ENCODE measurements at regions not wholly inside any gene's neighbourhood (a gene's known extent, or its start where the extent isn't known, plus 50 kb on each side); places are given as distances from the start of the nearest gene placed in this dataset.
A peak's percentile ranks its signal among the peaks of the same experiment; 100 is the strongest.
"Not testable (repeated sequence)": the region's sequence is repeated elsewhere in the genome, so short reads cannot be mapped to it uniquely, and the experiment has no call there.

- Mint-ChIP-seq H3K9me3 (peaks cover 7% of the 10 kb centered on the region), H3K4me1 (ENCODE audit: low read depth) (no peaks in the 10 kb centered on the region), H3K4me3 (no peak overlapping the region), H3K36me3 (ENCODE audit: insufficient read depth) (no peaks in the 10 kb centered on the region), H3K27me3 (ENCODE audit: low read depth) (no peaks in the 10 kb centered on the region)
- DNase-seq (no peak), ATAC-seq (no peak)
Measured at GRCh38 chr9:42378418-42378815, 195.0 kb downstream of the SPATA31A6 start.

- not testable (repeated sequence) for H3K9me3 Mint-ChIP-seq; DNase-seq; H3K36me3 Mint-ChIP-seq (ENCODE audit: insufficient read depth); H3K27me3 Mint-ChIP-seq (ENCODE audit: low read depth); ATAC-seq; H3K4me1 Mint-ChIP-seq (ENCODE audit: low read depth); H3K4me3 Mint-ChIP-seq
Measured at GRCh38 chr9:42379602-42380001, 196.1 kb downstream of the SPATA31A6 start.

- H3K36me3 Mint-ChIP-seq (ENCODE audit: insufficient read depth); H3K9me3 Mint-ChIP-seq; H3K4me1 Mint-ChIP-seq (ENCODE audit: low read depth); ATAC-seq; DNase-seq; H3K27me3 Mint-ChIP-seq (ENCODE audit: low read depth); H3K4me3 Mint-ChIP-seq: not testable (repeated sequence)
Measured at GRCh38 chr9:42384585-42384984, 201.1 kb downstream of the SPATA31A6 start.

GRCh38 chr9:42385574-42386120, 202.2 kb downstream of the SPATA31A6 start:
- ATAC-seq; DNase-seq; H3K36me3 Mint-ChIP-seq (ENCODE audit: insufficient read depth); H3K27me3 Mint-ChIP-seq (ENCODE audit: low read depth); H3K4me3 Mint-ChIP-seq; H3K4me1 Mint-ChIP-seq (ENCODE audit: low read depth); H3K9me3 Mint-ChIP-seq: not testable (repeated sequence)

- DNase-seq (no peak), ATAC-seq (no peak)
- Mint-ChIP-seq H3K36me3 (ENCODE audit: insufficient read depth) (no peaks in the 10 kb centered on the region), H3K4me3 (no peak overlapping the region), H3K4me1 (ENCODE audit: low read depth) (no peaks in the 10 kb centered on the region), H3K27me3 (ENCODE audit: low read depth) (no peaks in the 10 kb centered on the region), H3K9me3 (no peaks in the 10 kb centered on the region)
Measured at GRCh38 chr9:42386477-42386876, 203.0 kb downstream of the SPATA31A6 start.

GRCh38 chr9:42388146-42388690, 204.8 kb downstream of the SPATA31A6 start:
- no peak for ATAC-seq

GRCh38 chr9:42388846-42389245, 205.4 kb downstream of the SPATA31A6 start:
- Mint-ChIP-seq H3K36me3 (ENCODE audit: insufficient read depth) (no peaks in the 10 kb centered on the region), H3K9me3 (no peaks in the 10 kb centered on the region), H3K4me1 (ENCODE audit: low read depth) (no peaks in the 10 kb centered on the region), H3K4me3 (no peak overlapping the region), H3K27me3 (ENCODE audit: low read depth) (no peaks in the 10 kb centered on the region)
- DNase-seq = no peak
- no peak for ATAC-seq

More at GRCh38 chr9:42388146-42388690, 204.8 kb downstream of the SPATA31A6 start:
- no peak for DNase-seq
- Mint-ChIP-seq H3K36me3 (ENCODE audit: insufficient read depth) (no peaks in the 10 kb centered on the region), H3K27me3 (ENCODE audit: low read depth) (no peaks in the 10 kb centered on the region), H3K4me3 (no peak overlapping the region), H3K9me3 (no peaks in the 10 kb centered on the region), H3K4me1 (ENCODE audit: low read depth) (no peaks in the 10 kb centered on the region)

- not testable (repeated sequence) for H3K4me3 Mint-ChIP-seq; H3K4me1 Mint-ChIP-seq (ENCODE audit: low read depth); H3K27me3 Mint-ChIP-seq (ENCODE audit: low read depth); DNase-seq; H3K9me3 Mint-ChIP-seq; H3K36me3 Mint-ChIP-seq (ENCODE audit: insufficient read depth)
- peak; percentile 68 to 69 for ATAC-seq
Measured at GRCh38 chr9:42392773-42393455, 209.5 kb downstream of the SPATA31A6 start.

- Mint-ChIP-seq H3K4me3 (no peak overlapping the region), H3K4me1 (ENCODE audit: low read depth) (no peaks in the 10 kb centered on the region), H3K9me3 (no peaks in the 10 kb centered on the region), H3K36me3 (ENCODE audit: insufficient read depth) (no peaks in the 10 kb centered on the region), H3K27me3 (ENCODE audit: low read depth) (no peaks in the 10 kb centered on the region)
- ATAC-seq (no peak), DNase-seq (no peak)
Measured at GRCh38 chr9:42396318-42396717, 212.9 kb downstream of the SPATA31A6 start.

GRCh38 chr9:42397336-42397735, 213.9 kb downstream of the SPATA31A6 start:
- DNase-seq; ATAC-seq; H3K27me3 Mint-ChIP-seq (ENCODE audit: low read depth); H3K36me3 Mint-ChIP-seq (ENCODE audit: insufficient read depth); H3K9me3 Mint-ChIP-seq; H3K4me3 Mint-ChIP-seq; H3K4me1 Mint-ChIP-seq (ENCODE audit: low read depth): not testable (repeated sequence)

GRCh38 chr9:42402919-42403318, 219.5 kb downstream of the SPATA31A6 start:
- not testable (repeated sequence) for H3K9me3 Mint-ChIP-seq; H3K27me3 Mint-ChIP-seq (ENCODE audit: low read depth); H3K4me3 Mint-ChIP-seq; ATAC-seq; H3K4me1 Mint-ChIP-seq (ENCODE audit: low read depth); H3K36me3 Mint-ChIP-seq (ENCODE audit: insufficient read depth); DNase-seq

- H3K36me3 Mint-ChIP-seq (ENCODE audit: insufficient read depth); H3K4me1 Mint-ChIP-seq (ENCODE audit: low read depth); DNase-seq; H3K27me3 Mint-ChIP-seq (ENCODE audit: low read depth); H3K9me3 Mint-ChIP-seq; H3K4me3 Mint-ChIP-seq; ATAC-seq: not testable (repeated sequence)
Measured at GRCh38 chr9:42409581-42409980, 226.1 kb downstream of the SPATA31A6 start.

GRCh38 chr9:42412354-42412753, 228.9 kb downstream of the SPATA31A6 start:
- ATAC-seq; H3K36me3 Mint-ChIP-seq (ENCODE audit: insufficient read depth); H3K4me3 Mint-ChIP-seq: not testable (repeated sequence)

GRCh38 chr9:42414865-42415264, 231.4 kb downstream of the SPATA31A6 start:
- not testable (repeated sequence) for H3K27me3 Mint-ChIP-seq (ENCODE audit: low read depth); H3K4me3 Mint-ChIP-seq; H3K36me3 Mint-ChIP-seq (ENCODE audit: insufficient read depth); DNase-seq; H3K4me1 Mint-ChIP-seq (ENCODE audit: low read depth); H3K9me3 Mint-ChIP-seq; ATAC-seq

More at GRCh38 chr9:42412354-42412753, 228.9 kb downstream of the SPATA31A6 start:
- not testable (repeated sequence) for H3K27me3 Mint-ChIP-seq (ENCODE audit: low read depth); DNase-seq; H3K9me3 Mint-ChIP-seq; H3K4me1 Mint-ChIP-seq (ENCODE audit: low read depth)

- not testable (repeated sequence) for H3K27me3 Mint-ChIP-seq (ENCODE audit: low read depth); ATAC-seq; H3K36me3 Mint-ChIP-seq (ENCODE audit: insufficient read depth)
Measured at GRCh38 chr9:42419652-42420051, 236.2 kb downstream of the SPATA31A6 start.

More at GRCh38 chr9:42419652-42420051, 236.2 kb downstream of the SPATA31A6 start:
- not testable (repeated sequence) for H3K9me3 Mint-ChIP-seq; H3K4me1 Mint-ChIP-seq (ENCODE audit: low read depth); H3K4me3 Mint-ChIP-seq; DNase-seq

Measured in activated T-cell treated with anti-CD3 and anti-CD28 coated beads, Interleukin-2, amount 50 U/mL, for 4 hours (primary cell).